Omental fat pad (tissue), 3 donors: ENCODE measurements at regions not wholly inside any gene's neighbourhood (a gene's known extent, or its start where the extent isn't known, plus 50 kb on each side); places are given as distances from the start of the nearest gene placed in this dataset.

Source experiments
- ATAC-seq: fragments of 150-250 bp; one replicate; pipeline ENCODE4 v1.9.1; 2016; ENCODE audit warnings: mild to moderate bottlenecking, moderate library complexity; ENCODE audit not compliant: low FRiP score
- DNase-seq: peaks from one replicate; pipeline ENCODE4 v3.0.0-alpha.2; 2019; ENCODE audit warnings: low spot score
- CTCF ChIP-seq, 3 donors: fragments of 450-650 bp; IDR thresholded peaks; one replicate each; pipeline ENCODE4 v1.5.1; 2016 to 2017; ENCODE audit warnings: antibody characterized with exemption in 3 of 3, mild to moderate bottlenecking in 3 of 3, moderate library complexity in 2 of 3

GRCh38 chr10:78570633-78571235 is 498.0 kb upstream of the ZMIZ1 start:
- ATAC-seq, result peak; percentile 39
- DNase-seq, result no peak
- TF ChIP-seq CTCF (IDR thresholded peaks at IDR 0.05), result no peak

- no peak for DNase-seq
- no peak for ATAC-seq
These were observed 497.5 kb upstream of the ZMIZ1 start for GRCh38 chr10:78571286-78571685.

GRCh38 chr10:78571891-78572290 is 496.9 kb upstream of the ZMIZ1 start:
- TF ChIP-seq CTCF (IDR thresholded peaks at IDR 0.05), result no peak
- ATAC-seq (no peak), DNase-seq (no peak)

More at GRCh38 chr10:78571286-78571685, 497.5 kb upstream of the ZMIZ1 start:
- TF ChIP-seq CTCF (IDR thresholded peaks at IDR 0.05), result no peak

- no peak for TF ChIP-seq CTCF (IDR thresholded peaks at IDR 0.05)
- DNase-seq (no peak), ATAC-seq (peak; percentile 84)
These were observed 496.2 kb upstream of the ZMIZ1 start for GRCh38 chr10:78572565-78572964.

- no peak for TF ChIP-seq CTCF (IDR thresholded peaks at IDR 0.05)
- DNase-seq (no peak), ATAC-seq (no peak)
These were observed 494.2 kb upstream of the ZMIZ1 start for GRCh38 chr10:78574547-78574946.

- TF ChIP-seq CTCF (IDR thresholded peaks at IDR 0.05), result no peak
- no peak for DNase-seq
- no peak for ATAC-seq
These were observed 493.4 kb upstream of the ZMIZ1 start for GRCh38 chr10:78575400-78575799.

- DNase-seq (no peak), ATAC-seq (no peak)
- TF ChIP-seq CTCF (IDR thresholded peaks at IDR 0.05), result no peak
These were observed 492.5 kb upstream of the ZMIZ1 start for GRCh38 chr10:78576276-78576675.
